Stimulated activated CD4-positive, alpha-beta T cell treated with anti-CD3 and anti-CD28 coated beads, Interleukin-4, amount 100 ng/mL, for 48 hours (primary cell): ENCODE measurements at regions not wholly inside any gene's neighbourhood (a gene's known extent, or its start where the extent isn't known, plus 50 kb on each side); places are given as distances from the start of the nearest gene placed in this dataset.
"Not testable (repeated sequence)": the region's sequence is repeated elsewhere in the genome, so short reads cannot be mapped to it uniquely, and the experiment has no call there.

Experiments used
- DNase-seq, 2 donors: peaks; one replicate each; pipeline ENCODE4 v3.0.0-alpha.2; 2020; ENCODE audit warnings: low read depth in 2 of 2

GRCh38 chr6:44737829-44738528, 350.5 kb downstream of the CDC5L start:
- DNase-seq = no peak

- no peak for DNase-seq
Measured at GRCh38 chr6:44738601-44739146, 351.2 kb downstream of the CDC5L start.

- no peak for DNase-seq
Measured at GRCh38 chr6:44739181-44739580, 351.7 kb downstream of the CDC5L start.

- DNase-seq = no peak
Measured at GRCh38 chr6:44740566-44741120, 353.1 kb downstream of the CDC5L start.

GRCh38 chr6:44742201-44742600, 354.7 kb downstream of the CDC5L start:
- DNase-seq = no peak

- DNase-seq = no peak
Measured at GRCh38 chr6:44742828-44743372, 355.4 kb downstream of the CDC5L start.

- not testable (repeated sequence) for DNase-seq
Measured at GRCh38 chr6:44760116-44760515, 372.6 kb downstream of the CDC5L start.

- DNase-seq = no peak
Measured at GRCh38 chr6:44761046-44761445, 373.5 kb downstream of the CDC5L start.

- no peak for DNase-seq
Measured at GRCh38 chr6:44762496-44762895, 375.0 kb downstream of the CDC5L start.

- DNase-seq = no peak
Measured at GRCh38 chr6:44771647-44772415, 384.3 kb downstream of the CDC5L start.

- DNase-seq = no peak
Measured at GRCh38 chr6:44772838-44773237, 385.3 kb downstream of the CDC5L start.

- DNase-seq = no peak
Measured at GRCh38 chr6:44775121-44775520, 387.6 kb downstream of the CDC5L start.

- no peak for DNase-seq
Measured at GRCh38 chr6:44776344-44776743, 388.8 kb downstream of the CDC5L start.

GRCh38 chr6:44778513-44778912, 391.0 kb downstream of the CDC5L start:
- no peak for DNase-seq
